ENCODE measurements at regions not wholly inside any gene's neighbourhood (a gene's known extent, or its start where the extent isn't known, plus 50 kb on each side); places are given as distances from the start of the nearest gene placed in this dataset.

DNA sequence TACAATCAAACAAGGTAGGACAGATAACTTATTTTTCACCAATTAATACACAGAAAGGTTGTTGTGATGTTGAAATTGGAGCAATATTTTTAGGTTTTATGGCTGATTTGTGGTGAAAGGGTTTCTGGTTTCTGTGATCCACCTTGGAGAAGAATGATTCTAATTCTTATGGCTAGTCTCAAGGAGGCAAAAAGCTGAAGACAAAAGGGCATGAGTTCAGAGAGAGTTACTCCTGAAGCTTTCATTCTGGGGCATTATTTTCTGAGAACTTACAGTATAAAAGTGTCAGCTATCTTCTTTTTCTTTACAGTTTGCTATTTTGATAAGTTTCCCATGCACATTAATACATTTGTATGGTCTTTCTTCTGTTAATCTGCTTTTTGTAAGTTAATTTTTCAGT, 372.4 kb upstream of the CCDC179 start:
- TF ChIP-seq, protein P1, sequence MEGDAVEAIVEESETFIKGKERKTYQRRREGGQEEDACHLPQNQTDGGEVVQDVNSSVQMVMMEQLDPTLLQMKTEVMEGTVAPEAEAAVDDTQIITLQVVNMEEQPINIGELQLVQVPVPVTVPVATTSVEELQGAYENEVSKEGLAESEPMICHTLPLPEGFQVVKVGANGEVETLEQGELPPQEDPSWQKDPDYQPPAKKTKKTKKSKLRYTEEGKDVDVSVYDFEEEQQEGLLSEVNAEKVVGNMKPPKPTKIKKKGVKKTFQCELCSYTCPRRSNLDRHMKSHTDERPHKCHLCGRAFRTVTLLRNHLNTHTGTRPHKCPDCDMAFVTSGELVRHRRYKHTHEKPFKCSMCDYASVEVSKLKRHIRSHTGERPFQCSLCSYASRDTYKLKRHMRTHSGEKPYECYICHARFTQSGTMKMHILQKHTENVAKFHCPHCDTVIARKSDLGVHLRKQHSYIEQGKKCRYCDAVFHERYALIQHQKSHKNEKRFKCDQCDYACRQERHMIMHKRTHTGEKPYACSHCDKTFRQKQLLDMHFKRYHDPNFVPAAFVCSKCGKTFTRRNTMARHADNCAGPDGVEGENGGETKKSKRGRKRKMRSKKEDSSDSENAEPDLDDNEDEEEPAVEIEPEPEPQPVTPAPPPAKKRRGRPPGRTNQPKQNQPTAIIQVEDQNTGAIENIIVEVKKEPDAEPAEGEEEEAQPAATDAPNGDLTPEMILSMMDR (IDR thresholded peaks at IDR 0.05): no peak
- TF ChIP-seq POLR2A (IDR thresholded peaks at IDR 0.05): no peak
